ENCODE measurements at regions not wholly inside any gene's neighbourhood (a gene's known extent, or its start where the extent isn't known, plus 50 kb on each side); places are given as distances from the start of the nearest gene placed in this dataset.

- Histone ChIP-seq H2BK20ac (ENCODE audit: low read length) (no peak overlapping the region), H3K23me2 (ENCODE audit: low read depth, low read length) (no peaks in the 10 kb centered on the region), H3K4ac (replicated peaks; ENCODE audit: insufficient read length, low read depth, low read length) (no peak overlapping the region), H3K4me2 (ENCODE audit: insufficient read depth in 1 of 2, low read depth in 2 of 2, low read length in 2 of 2) (no peak overlapping the region), H4K5ac (ENCODE audit: insufficient read length, low read depth, low read length) (no peak overlapping the region), H3K27ac (ENCODE audit: low read depth, low read length) (no peak overlapping the region), H3K79me1 (ENCODE audit: low read depth, low read length) (no peaks in the 10 kb centered on the region), H3K9me3 (ENCODE audit: insufficient read depth in 2 of 2, low read depth in 1 of 2, low read length in 1 of 2) (no peaks in the 10 kb centered on the region), H3K79me2 (ENCODE audit: control insufficient read depth in 1 of 2, insufficient read depth in 2 of 2, low read length in 2 of 2) (no peaks in the 10 kb centered on the region), H3K9ac (replicated peaks in 1 of 4; ENCODE audit: extremely low read depth in 1 of 4, low read depth in 3 of 4, low read length in 3 of 4) (no peak overlapping the region), H2BK15ac (ENCODE audit: low read length) (no peak overlapping the region), H4K20me1 (replicated peaks in 1 of 2; ENCODE audit: control insufficient read depth in 1 of 2, insufficient read depth in 2 of 2, low read length in 2 of 2) (no peaks in the 10 kb centered on the region), H3K4me3 (ENCODE audit: extremely low read depth in 1 of 4, insufficient read depth in 2 of 4, low read depth in 3 of 4, low read length in 4 of 4) (no peak overlapping the region), H2BK12ac (ENCODE audit: low read depth, low read length) (no peak overlapping the region), H3K56ac (replicated peaks; ENCODE audit: insufficient read length, low read depth, low read length) (no peak overlapping the region), H2AK5ac (ENCODE audit: low read depth, low read length) (no peak overlapping the region), H3K23ac (ENCODE audit: insufficient read length) (no peak overlapping the region), H4K91ac (replicated peaks; ENCODE audit: insufficient read length, low read length) (no peak overlapping the region), H4K8ac (ENCODE audit: extremely low read depth, insufficient read depth, low read length) (no peak overlapping the region), H2BK120ac (replicated peaks; ENCODE audit: low read depth, low read length) (no peak overlapping the region), H3K27me3 (replicated peaks in 1 of 4; ENCODE audit: control insufficient read depth in 3 of 4, extremely low read depth in 1 of 4, insufficient read depth in 3 of 4, low read length in 3 of 4) (no peaks in the 10 kb centered on the region), H3K36me3 (ENCODE audit: control insufficient read depth in 2 of 4, insufficient read depth in 4 of 4, low read length in 3 of 4) (no peaks in the 10 kb centered on the region), H3K4me1 (replicated peaks in 1 of 4; ENCODE audit: control insufficient read depth in 3 of 4, insufficient read depth in 4 of 4, low read length in 3 of 4) (no peaks in the 10 kb centered on the region), H3K18ac (ENCODE audit: extremely low read depth, low read length) (no peak overlapping the region), H2BK5ac (ENCODE audit: low read depth, low read length) (no peak overlapping the region), H3K14ac (ENCODE audit: insufficient read length) (no peak overlapping the region), H2AFZ (ENCODE audit: low read length) (no peak overlapping the region)
- CTCF ChIA-PET (ENCODE audit: partially characterized antibody) = no interaction called here
- POLR2A ChIA-PET (ENCODE audit: partially characterized antibody) = no interaction called here
- DNase-seq (ENCODE audit: low read depth in 1 of 2, low spot score in 2 of 2) = no peak
- no peak for FAIRE-seq
- WGBS, 2 experiments (ENCODE audit: extremely low coverage in 1 of 2, insufficient coverage in 1 of 2, insufficient read length in 1 of 2, insufficient replicate concordance in 2 of 2, low coverage in 1 of 2, low lambda C conversion rate in 2 of 2, missing lambda C conversion rate in 1 of 2) = 86% methylated on average over 3 of the region's 3 CpGs; no CpG with 5 or more reads in 1 of the 2 experiments
- TF ChIP-seq FOSL1 (IDR thresholded peaks at IDR 0.05; ENCODE audit: insufficient read depth, low read depth, low read length) = no peak
- no peak for TF ChIP-seq SP4 (IDR thresholded peaks at IDR 0.05; ENCODE audit: low read length)
- TF ChIP-seq BRCA1 (IDR thresholded peaks at IDR 0.05; ENCODE audit: low read depth, low read length) = no peak
- no peak for TF ChIP-seq CBX8 (IDR thresholded peaks at IDR 0.05; ENCODE audit: borderline replicate concordance, low read depth, low read length)
- no peak for TF ChIP-seq KDM5A (IDR thresholded peaks at IDR 0.05; ENCODE audit: low read length)
- no peak for TF ChIP-seq TEAD4 (IDR thresholded peaks at IDR 0.05; ENCODE audit: low read depth, low read length)
- no peak for TF ChIP-seq SIN3A (conservative IDR thresholded peaks at IDR 0.05 in 1 of 2, IDR thresholded peaks at IDR 0.05 in 1 of 2; ENCODE audit: low read depth in 1 of 2, low read length in 2 of 2)
- TF ChIP-seq GABPA (IDR thresholded peaks at IDR 0.05; ENCODE audit: borderline replicate concordance, insufficient read depth, low read length) = no peak
- no peak for TF ChIP-seq NANOG (IDR thresholded peaks at IDR 0.05; ENCODE audit: insufficient read depth, low read depth, low read length, poor library complexity, severe bottlenecking)
- no peak for TF ChIP-seq EP300 (IDR thresholded peaks at IDR 0.05; ENCODE audit: borderline replicate concordance in 1 of 2, low read depth in 2 of 2, low read length in 2 of 2)
- TF ChIP-seq ATF3 (IDR thresholded peaks at IDR 0.05; ENCODE audit: insufficient read depth, low read depth, low read length) = no peak
- no peak for TF ChIP-seq SIRT6 (IDR thresholded peaks at IDR 0.05; ENCODE audit: low read length)
- TF ChIP-seq ZNF274 (IDR thresholded peaks at IDR 0.05; ENCODE audit: borderline replicate concordance, extremely low read depth, low read length) = no peak
- no peak for TF ChIP-seq POLR2AphosphoS5 (IDR thresholded peaks at IDR 0.05; ENCODE audit: low read depth, low read length)
- no peak for TF ChIP-seq TAF1 (IDR thresholded peaks at IDR 0.05; ENCODE audit: low read depth, low read length)
Measured at GRCh38 chr12:60027266-60027665, 431.4 kb downstream of the SLC16A7 start.
